GM23338 (cell line): ENCODE measurements at regions not wholly inside any gene's neighbourhood (a gene's known extent, or its start where the extent isn't known, plus 50 kb on each side); places are given as distances from the start of the nearest gene placed in this dataset.

Experiments used
- CREB1 ChIP-seq: fragments of 250-450 bp; sonication (Bioruptor Pico); IDR thresholded peaks from 2 replicates; pipeline ENCODE4 v1.5.0; 2020; ENCODE audit warnings: low read depth, mild to moderate bottlenecking, moderate library complexity
- CTCF ChIP-seq, 2 experiments: fragments of 200-600 bp in 1 of 2; sonication (generic) in 1 of 2; conservative IDR thresholded peaks; 2 replicates each; pipeline versions ENCODE4 v1.5.1 to v1.6.1; 2016 to 2017; ENCODE audit warnings: antibody characterized with exemption in 2 of 2, low read depth in 2 of 2, mild to moderate bottlenecking in 2 of 2, moderate library complexity in 1 of 2
- ETS1 ChIP-seq: IDR thresholded peaks from 2 replicates; pipeline ENCODE4 v1.6.1; 2016; ENCODE audit warnings: antibody characterized with exemption
- EZH2 ChIP-seq: fragments of 200-600 bp; sonication (generic); IDR thresholded peaks from one replicate; pipeline ENCODE4 v1.8.0; 2017; ENCODE audit warnings: antibody characterized with exemption, mild to moderate bottlenecking, low read depth; ENCODE audit not compliant: unreplicated experiment
- EZH2phosphoT487 ChIP-seq: fragments of 200-600 bp; sonication (generic); IDR thresholded peaks from one replicate; pipeline ENCODE4 v1.8.1; 2018; ENCODE audit warnings: antibody characterized with exemption; ENCODE audit not compliant: unreplicated experiment
- POLR2AphosphoS5 ChIP-seq: IDR thresholded peaks from 2 replicates; pipeline ENCODE4 v1.6.1; 2016; ENCODE audit warnings: antibody characterized with exemption, low read depth

DNA sequence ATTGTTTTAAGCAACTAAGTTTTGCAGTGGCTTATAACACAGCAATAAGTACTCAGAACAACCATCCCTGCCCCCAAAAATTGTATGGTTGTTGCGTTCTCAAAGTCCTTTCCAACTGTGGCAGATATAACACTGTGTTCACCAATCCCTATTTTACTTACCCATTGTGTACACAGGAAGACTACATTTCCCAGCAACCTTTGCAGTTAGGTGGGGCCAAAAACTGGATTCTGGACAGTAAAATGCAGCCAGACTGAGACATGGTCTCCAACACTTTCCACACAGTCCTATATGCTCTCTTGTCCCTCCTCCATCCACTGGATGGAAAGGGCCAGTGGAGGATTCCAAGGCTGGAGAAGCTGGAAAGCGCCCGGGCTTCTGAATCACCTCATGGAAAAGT is 523.6 kb downstream of the BCOR start:
- TF ChIP-seq EZH2 (no peak), CTCF (conservative IDR thresholded peaks at IDR 0.05; ENCODE audit: low read depth in 2 of 2) (no peak), POLR2AphosphoS5 (no peak), EZH2phosphoT487 (no peak), CREB1 (CRISPR knock-in tag) (no peak), ETS1 (no peak)
